HEK293 (cell line): ENCODE measurements at regions not wholly inside any gene's neighbourhood (a gene's known extent, or its start where the extent isn't known, plus 50 kb on each side); places are given as distances from the start of the nearest gene placed in this dataset.
A peak's percentile ranks its signal among the peaks of the same experiment; 100 is the strongest.

Source experiments
- CTCF ChIA-PET: fragments of 350-600 bp; formaldehyde crosslinking; extraction: SDS; loops from one replicate; lab custom pipeline; 2021; ENCODE audit warnings: antibody characterized with exemption; lab: Yijun Ruan, JAX
- POLR2A ChIA-PET: fragments of 300-600 bp; formaldehyde crosslinking; extraction: SDS; loops from one replicate; lab custom pipeline; 2020; ENCODE audit warnings: antibody characterized with exemption, inconsistent platforms; lab: Yijun Ruan, JAX
- H3K27ac ChIP-seq: fragments of 200-500 bp; sonication (Bioruptor generic); 2 replicates; pipeline ENCODE4 v1.5.1; 2014; ENCODE audit warnings: low read depth, low read length, control low read depth, inconsistent platforms; ENCODE audit errors: extremely low read depth
- H3K36me3 ChIP-seq, 2 experiments: fragments of 200-500 bp in 1 of 2; sonication (Bioruptor generic) in 1 of 2; 1 replicate in 1 of 2; 2 replicates in 1 of 2; pipeline ENCODE4 v1.5.1; 2014 to 2017; ENCODE audit warnings: inconsistent platforms in 2 of 2, low read length in 2 of 2; ENCODE audit not compliant: control insufficient read depth in 2 of 2, insufficient read depth in 1 of 2
- H3K4me1 ChIP-seq: fragments of 200-500 bp; sonication (Bioruptor generic); 2 replicates; pipeline ENCODE4 v1.5.1; 2014; ENCODE audit warnings: mild to moderate bottlenecking, low read length, inconsistent platforms; ENCODE audit not compliant: control insufficient read depth, insufficient read depth
- H3K4me3 ChIP-seq: 2 replicates; pipeline ENCODE4 v1.5.1; 2011; ENCODE audit warnings: low read depth, mild to moderate bottlenecking, control low read depth, low read length, moderate library complexity
- H3K9me3 ChIP-seq: fragments of 200-500 bp; sonication (Bioruptor generic); 2 replicates; pipeline ENCODE4 v1.5.1; 2014; ENCODE audit warnings: low read depth, low read length, inconsistent platforms; ENCODE audit not compliant: control insufficient read depth, insufficient read depth
- ATF2 ChIP-seq: fragments of 450-650 bp; formaldehyde crosslinking; IDR thresholded peaks from 2 replicates; pipeline ENCODE4 v1.5.1; 2016; ENCODE audit warnings: missing biosample characterization, missing genetic modification characterization, low read depth
- HOXD13 ChIP-seq: sonication (generic); formaldehyde crosslinking; IDR thresholded peaks from 2 replicates; pipeline ENCODE4 v1.8.0; 2022; ENCODE audit warnings: missing genetic modification reagents, borderline replicate concordance
- MEIS1 ChIP-seq: sonication (generic); formaldehyde crosslinking; IDR thresholded peaks from 2 replicates; pipeline ENCODE4 v1.8.1; 2022; ENCODE audit warnings: missing genetic modification reagents, mild to moderate bottlenecking, borderline replicate concordance
- MZF1 ChIP-seq: fragments of 450-650 bp; formaldehyde crosslinking; IDR thresholded peaks from 2 replicates; pipeline ENCODE4 v1.5.1; 2017; ENCODE audit warnings: missing biosample characterization, missing genetic modification characterization, borderline replicate concordance
- PBX3 ChIP-seq: sonication (generic); formaldehyde crosslinking; IDR thresholded peaks from 2 replicates; pipeline ENCODE4 v1.8.1; 2022; ENCODE audit warnings: mild to moderate bottlenecking, moderate library complexity, missing genetic modification reagents
- ZBTB11 ChIP-seq: fragments of 450-650 bp; formaldehyde crosslinking; conservative IDR thresholded peaks from 2 replicates; pipeline ENCODE4 v1.5.1; 2016; ENCODE audit warnings: low read depth, missing biosample characterization, missing genetic modification characterization
- ZFP3 ChIP-seq: fragments of 450-650 bp; formaldehyde crosslinking; IDR thresholded peaks from 2 replicates; pipeline ENCODE4 v1.5.1; 2016; ENCODE audit warnings: low read depth, missing biosample characterization, missing genetic modification characterization
- ZFP41 ChIP-seq: fragments of 450-650 bp; formaldehyde crosslinking; IDR thresholded peaks from 2 replicates; pipeline ENCODE4 v1.5.1; 2016; ENCODE audit warnings: missing biosample characterization, missing genetic modification characterization, borderline replicate concordance
- ZNF16 ChIP-seq: fragments of 450-650 bp; formaldehyde crosslinking; IDR thresholded peaks from 2 replicates; pipeline ENCODE4 v1.5.1; 2016; ENCODE audit warnings: low read depth, missing biosample characterization, missing genetic modification characterization
- ZNF18 ChIP-seq: fragments of 450-650 bp; formaldehyde crosslinking; IDR thresholded peaks from 2 replicates; pipeline ENCODE4 v1.5.1; 2016; ENCODE audit warnings: missing biosample characterization, missing genetic modification characterization
- ZNF24 ChIP-seq: fragments of 450-650 bp; formaldehyde crosslinking; IDR thresholded peaks from 2 replicates; pipeline ENCODE4 v1.5.1; 2016; ENCODE audit warnings: missing biosample characterization, missing genetic modification characterization
- ZNF354C ChIP-seq: fragments of 450-650 bp; formaldehyde crosslinking; IDR thresholded peaks from 2 replicates; pipeline ENCODE4 v1.5.1; 2016; ENCODE audit warnings: missing biosample characterization, missing genetic modification characterization, low read depth, borderline replicate concordance
- ZNF501 ChIP-seq: fragments of 450-650 bp; formaldehyde crosslinking; IDR thresholded peaks from 2 replicates; pipeline ENCODE4 v1.5.1; 2016; ENCODE audit warnings: missing biosample characterization, missing genetic modification characterization
- ZNF514 ChIP-seq: fragments of 450-650 bp; formaldehyde crosslinking; IDR thresholded peaks from 2 replicates; pipeline ENCODE4 v1.5.1; 2016; ENCODE audit warnings: missing biosample characterization, missing genetic modification characterization
- ZNF600 ChIP-seq: fragments of 450-650 bp; formaldehyde crosslinking; IDR thresholded peaks from 2 replicates; pipeline ENCODE4 v1.5.1; 2016; ENCODE audit warnings: missing biosample characterization, missing genetic modification characterization
- ZNF623 ChIP-seq: fragments of 450-650 bp; formaldehyde crosslinking; IDR thresholded peaks from 2 replicates; pipeline ENCODE4 v1.5.1; 2016; ENCODE audit warnings: missing biosample characterization, missing genetic modification characterization
- ZNF624 ChIP-seq: fragments of 450-650 bp; formaldehyde crosslinking; IDR thresholded peaks from 2 replicates; pipeline ENCODE4 v1.5.1; 2017; ENCODE audit warnings: missing biosample characterization, missing genetic modification characterization
- ZNF639 ChIP-seq: fragments of 450-650 bp; formaldehyde crosslinking; IDR thresholded peaks from 2 replicates; pipeline ENCODE4 v1.5.1; 2016; ENCODE audit warnings: missing biosample characterization, missing genetic modification characterization
- ZNF645 ChIP-seq: fragments of 450-650 bp; formaldehyde crosslinking; IDR thresholded peaks from 2 replicates; pipeline ENCODE4; 2016; ENCODE audit warnings: missing biosample characterization, missing genetic modification characterization

- TF ChIP-seq ZNF18 (tag by site-specific recombination) (no peak), ZNF645 (no peak), ZNF24 (tag by site-specific recombination) (no peak), ZNF514 (tag by site-specific recombination) (no peak), ZNF600 (no peak), HOXD13 (CRISPR knock-in tag) (no peak)
These were observed 56.1 kb upstream of the FSTL4 start (continued) for GRCh38 chr5:133668458-133668857.

GRCh38 chr5:133667217-133667616, 54.9 kb upstream of the FSTL4 start:
- H3K36me3 ChIP-seq: no peaks in the 10 kb centered on the region
- no peak overlapping the region for H3K27ac ChIP-seq
- no peaks in the 10 kb centered on the region for H3K4me1 ChIP-seq
- POLR2A ChIA-PET: no interaction called here
- no peak overlapping the region for H3K4me3 ChIP-seq
- no peak for TF ChIP-seq ZBTB11 (tag by site-specific recombination)
- TF ChIP-seq MEIS1 (CRISPR knock-in tag): no peak
- no peak for TF ChIP-seq ZNF16
- no peak for TF ChIP-seq PBX3 (CRISPR knock-in tag)
- TF ChIP-seq ATF2 (tag by site-specific recombination): peak; percentile 75
- TF ChIP-seq ZNF501: no peak
- TF ChIP-seq ZNF645: no peak
- TF ChIP-seq ZNF624 (tag by site-specific recombination): no peak
- no peak for TF ChIP-seq ZNF354C (tag by site-specific recombination)
- TF ChIP-seq MZF1: no peak
- no peak for TF ChIP-seq ZFP41 (tag by site-specific recombination)
- no peak for TF ChIP-seq ZNF639 (tag by site-specific recombination)
- peak; percentile 77 for TF ChIP-seq ZNF623 (tag by site-specific recombination)
- no peak for TF ChIP-seq ZFP3
- CTCF ChIA-PET: interaction anchor here (0.9 kb wide), 1 partner anchor 11 kb away, joined by 3 read pairs; no protein-coding TSS in a partner anchor
- no peaks in the 10 kb centered on the region for H3K9me3 ChIP-seq
